Natural killer cell (primary cell): ENCODE measurements at regions not wholly inside any gene's neighbourhood (a gene's known extent, or its start where the extent isn't known, plus 50 kb on each side); places are given as distances from the start of the nearest gene placed in this dataset.

ENCODE experiments used
- ATAC-seq, 3 donors: fragments of 150-1000 bp in 2 of 3; fragments of 200-7000 bp in 1 of 3; cut with Tn5 transposase; 1 replicate in 1 of 3; 2 replicates in 2 of 3; pipeline ENCODE4 v1.10.0; 2021; ENCODE audit warnings: mild to moderate bottlenecking in 2 of 3, moderate library complexity in 2 of 3
- DNase-seq, 2 donors: peaks; one replicate each; pipeline versions ENCODE4 v3.0.0 to v3.0.0-alpha.2; 2013 to 2021; ENCODE audit warnings: mixed read lengths in 1 of 2
- H3K27ac ChIP-seq: one replicate; pipeline ENCODE4 v1.5.1; 2013; ENCODE audit warnings: mild to moderate bottlenecking, low read length
- H3K27me3 ChIP-seq: one replicate; pipeline ENCODE4 v1.6.1; 2013; ENCODE audit warnings: low read length; ENCODE audit not compliant: control insufficient read depth, insufficient read depth
- H3K36me3 ChIP-seq: one replicate; pipeline ENCODE4 v1.6.1; 2013; ENCODE audit warnings: low read length; ENCODE audit not compliant: control insufficient read depth, insufficient read depth
- H3K4me1 ChIP-seq: one replicate; pipeline ENCODE4 v1.6.1; 2013; ENCODE audit warnings: low read length; ENCODE audit not compliant: control insufficient read depth, insufficient read depth
- H3K4me3 ChIP-seq: one replicate; pipeline ENCODE4 v1.5.1; 2013; ENCODE audit warnings: low read length
- H3K9me3 ChIP-seq: one replicate; pipeline ENCODE4 v1.6.1; 2013; ENCODE audit warnings: low read length; ENCODE audit not compliant: control insufficient read depth, insufficient read depth
- H3K27ac Mint-ChIP-seq, 2 donors: one replicate each; pipeline ENCODE4 v1.8.0; 2022; ENCODE audit warnings: mild to moderate bottlenecking in 2 of 2, mixed read lengths in 2 of 2, moderate library complexity in 1 of 2
- H3K27me3 Mint-ChIP-seq, 2 donors: one replicate each; pipeline ENCODE4 v1.8.0; 2022; ENCODE audit warnings: low read depth in 2 of 2, mixed read lengths in 2 of 2
- H3K36me3 Mint-ChIP-seq: one replicate; pipeline ENCODE4 v1.8.0; 2022; ENCODE audit warnings: mixed read lengths
- H3K4me1 Mint-ChIP-seq, 2 donors: one replicate each; pipeline ENCODE4 v1.8.0; 2022; ENCODE audit warnings: mixed read lengths in 2 of 2
- H3K4me3 Mint-ChIP-seq: one replicate; pipeline ENCODE4 v1.8.0; 2022; ENCODE audit warnings: mild to moderate bottlenecking, moderate library complexity, mixed read lengths
- H3K9me3 Mint-ChIP-seq, 2 donors: one replicate each; pipeline ENCODE4 v1.8.0; 2022; ENCODE audit warnings: mixed read lengths in 2 of 2
- CTCF ChIP-seq: fragments of 200-600 bp; IDR thresholded peaks from one replicate; pipeline ENCODE4 v1.8.0; 2022; ENCODE audit warnings: antibody characterized with exemption
- WGBS: methylation state at CpG from one replicate; pipeline ENCODE4 v1.1.7; 2013; ENCODE audit warnings: missing lambda C conversion rate; ENCODE audit not compliant: insufficient coverage; 5-methylcytosine and 5-hydroxymethylcytosine counted together
- intact Hi-C: fragments of 100-400 bp; cut with micrococcal nuclease; formaldehyde crosslinking; loops from one replicate; pipeline ENCODE4 v1.14.2; 2022

- H3K9me3 Mint-ChIP-seq: peaks cover 0 to 2% of the 10 kb centered on the region in 2 donors
- H3K27ac Mint-ChIP-seq: no peak overlapping the region
- no peaks in the 10 kb centered on the region for H3K36me3 Mint-ChIP-seq
- H3K27ac ChIP-seq: no peak overlapping the region
- H3K27me3 Mint-ChIP-seq: peaks cover 13 to 33% of the 10 kb centered on the region in 2 donors
- H3K4me1 ChIP-seq: no peaks in the 10 kb centered on the region
- H3K36me3 ChIP-seq: no peaks in the 10 kb centered on the region
- no peaks in the 10 kb centered on the region for H3K4me1 Mint-ChIP-seq
- H3K9me3 ChIP-seq: no peaks in the 10 kb centered on the region
- ATAC-seq: no peak
- H3K4me3 Mint-ChIP-seq: no peak overlapping the region
- H3K27me3 ChIP-seq: no peaks in the 10 kb centered on the region
- 78% methylated on average over 1 of the region's 1 CpG for WGBS
- DNase-seq: no peak
- TF ChIP-seq CTCF: no peak
- no peak overlapping the region for H3K4me3 ChIP-seq
- intact Hi-C loops: no loop called here
Observed at GRCh38 chr1:115176189-115176588, 86.9 kb upstream of the TSPAN2 start.

- Histone ChIP-seq H3K9me3 (no peaks in the 10 kb centered on the region), H3K4me1 (no peaks in the 10 kb centered on the region), H3K27me3 (no peaks in the 10 kb centered on the region), H3K4me3 (no peak overlapping the region), H3K36me3 (no peaks in the 10 kb centered on the region), H3K27ac (no peak overlapping the region)
- intact Hi-C loops: no loop called here
- no peak for ATAC-seq
- WGBS: 64% methylated on average over 2 of the region's 2 CpGs
- Mint-ChIP-seq H3K4me1 (no peaks in the 10 kb centered on the region), H3K36me3 (no peaks in the 10 kb centered on the region), H3K9me3 (peaks cover 0 to 2% of the 10 kb centered on the region in 2 donors), H3K4me3 (no peak overlapping the region), H3K27me3 (peaks cover 14 to 37% of the 10 kb centered on the region in 2 donors), H3K27ac (no peak overlapping the region)
- TF ChIP-seq CTCF: no peak
- no peak for DNase-seq
Observed at GRCh38 chr1:115175596-115175995, 86.3 kb upstream of the TSPAN2 start.

- intact Hi-C loops: no loop called here
- 80% methylated on average over 1 of the region's 1 CpG for WGBS
- Histone ChIP-seq H3K36me3 (no peaks in the 10 kb centered on the region), H3K4me1 (no peaks in the 10 kb centered on the region), H3K27me3 (peaks cover 3% of the 10 kb centered on the region), H3K27ac (no peak overlapping the region), H3K4me3 (no peak overlapping the region), H3K9me3 (no peaks in the 10 kb centered on the region)
- Mint-ChIP-seq H3K36me3 (no peaks in the 10 kb centered on the region), H3K4me1 (no peaks in the 10 kb centered on the region), H3K9me3 (peaks cover 0 to 2% of the 10 kb centered on the region in 2 donors), H3K27ac (no peak overlapping the region), H3K27me3 (peaks cover 16 to 40% of the 10 kb centered on the region in 2 donors), H3K4me3 (no peak overlapping the region)
- DNase-seq: no peak
- no peak for ATAC-seq
- TF ChIP-seq CTCF: no peak
Observed at GRCh38 chr1:115173151-115173550, 83.8 kb upstream of the TSPAN2 start.

- no peak overlapping the region for H3K4me3 ChIP-seq
- Mint-ChIP-seq H3K27ac (no peak overlapping the region), H3K4me1 (no peaks in the 10 kb centered on the region), H3K36me3 (no peaks in the 10 kb centered on the region), H3K4me3 (no peak overlapping the region), H3K9me3 (peaks cover 0 to 2% of the 10 kb centered on the region in 2 donors), H3K27me3 (peaks cover 25 to 45% of the 10 kb centered on the region in 2 donors)
- 40% methylated on average over 2 of the region's 2 CpGs for WGBS
- no peaks in the 10 kb centered on the region for H3K36me3 ChIP-seq
- peaks cover 3% of the 10 kb centered on the region for H3K27me3 ChIP-seq
- no peaks in the 10 kb centered on the region for H3K4me1 ChIP-seq
- DNase-seq (no peak), ATAC-seq (no peak)
- no peak for TF ChIP-seq CTCF
- intact Hi-C loops: no loop called here
- H3K9me3 ChIP-seq: no peaks in the 10 kb centered on the region
- no peak overlapping the region for H3K27ac ChIP-seq
Observed at GRCh38 chr1:115172270-115172669, 83.0 kb upstream of the TSPAN2 start.
